Neural progenitor cell (in vitro differentiated cells): ENCODE measurements at regions not wholly inside any gene's neighbourhood (a gene's known extent, or its start where the extent isn't known, plus 50 kb on each side); places are given as distances from the start of the nearest gene placed in this dataset.

Experiments
- DNase-seq: peaks from one replicate; pipeline ENCODE4 v3.0.0-alpha.2; 2016; ENCODE audit warnings: low spot score
- H2AFZ ChIP-seq: fragments of 200-600 bp; sonication (generic); replicated peaks from 2 replicates; pipeline ENCODE4 v1.6.1; 2016; ENCODE audit warnings: antibody characterized with exemption
- H3F3A ChIP-seq: fragments of 200-600 bp; sonication (generic); 2 replicates; pipeline ENCODE4 v1.6.1; 2016; ENCODE audit warnings: antibody characterized with exemption, low read depth
- H3K27ac ChIP-seq: fragments of 200-600 bp; sonication (generic); 2 replicates; pipeline ENCODE4 v1.5.1; 2016; ENCODE audit warnings: mild to moderate bottlenecking
- H3K27me3 ChIP-seq: fragments of 200-600 bp; sonication (generic); 2 replicates; pipeline ENCODE4 v1.6.1; 2016; ENCODE audit warnings: mild to moderate bottlenecking, moderate library complexity
- H3K36me3 ChIP-seq: fragments of 200-600 bp; sonication (generic); 2 replicates; pipeline ENCODE4 v1.5.1; 2016
- H3K4me1 ChIP-seq: fragments of 200-600 bp; sonication (generic); 2 replicates; pipeline ENCODE4 v1.6.1; 2016; ENCODE audit warnings: mixed run types
- H3K4me2 ChIP-seq: fragments of 200-600 bp; sonication (generic); 2 replicates; pipeline ENCODE4 v1.6.1; 2016
- H3K4me3 ChIP-seq: fragments of 200-600 bp; sonication (generic); 2 replicates; pipeline ENCODE4 v1.5.1; 2016
- H3K79me2 ChIP-seq: fragments of 200-600 bp; sonication (generic); 2 replicates; pipeline ENCODE4 v1.6.1; 2016; ENCODE audit warnings: low read depth
- H3K9ac ChIP-seq: fragments of 200-600 bp; sonication (generic); 2 replicates; pipeline ENCODE4 v1.6.1; 2016
- H3K9me3 ChIP-seq: fragments of 200-600 bp; sonication (generic); 2 replicates; pipeline ENCODE4 v1.5.1; 2016; ENCODE audit warnings: low read depth
- H4K20me1 ChIP-seq: fragments of 200-600 bp; sonication (generic); 2 replicates; pipeline ENCODE4 v1.6.1; 2016; ENCODE audit warnings: low read depth
- H3K27ac Mint-ChIP-seq: 3 replicates; pipeline ENCODE4 v1.8.0; 2021; ENCODE audit warnings: mixed read lengths
- H3K27me3 Mint-ChIP-seq: 2 replicates; pipeline ENCODE4 v1.8.0; 2022; ENCODE audit warnings: low read depth, mild to moderate bottlenecking, inconsistent platforms, moderate library complexity, mixed read lengths; ENCODE audit not compliant: insufficient read depth
- H3K36me3 Mint-ChIP-seq: 3 replicates; pipeline ENCODE4 v1.8.0; 2021; ENCODE audit warnings: mixed read lengths
- H3K4me1 Mint-ChIP-seq: 3 replicates; pipeline ENCODE4 v1.8.0; 2021; ENCODE audit warnings: mixed read lengths
- H3K4me3 Mint-ChIP-seq: 3 replicates; pipeline ENCODE4 v1.8.0; 2021; ENCODE audit warnings: mild to moderate bottlenecking, moderate library complexity, mixed read lengths
- H3K9me3 Mint-ChIP-seq: 3 replicates; pipeline ENCODE4 v1.8.0; 2020; ENCODE audit warnings: mixed read lengths
- EZH2 ChIP-seq: fragments of 200-600 bp; sonication (generic); IDR thresholded peaks from 2 replicates; pipeline ENCODE4 v1.6.1; 2017; ENCODE audit warnings: antibody characterized with exemption, mild to moderate bottlenecking, moderate library complexity
- EZH2phosphoT487 ChIP-seq: fragments of 200-600 bp; sonication (generic); IDR thresholded peaks from 2 replicates; pipeline ENCODE4 v1.6.1; 2017; ENCODE audit warnings: antibody characterized with exemption
- TF ChIP-seq, protein P1 (sequence below): fragments of 200-600 bp; sonication (generic); IDR thresholded peaks from 2 replicates; pipeline ENCODE4 v1.5.1; 2017; ENCODE audit warnings: antibody characterized with exemption, mild to moderate bottlenecking

GRCh38 chr13:76425935-76426334, 460.3 kb downstream of the KCTD12 start:
- H3K9ac ChIP-seq, result no peak overlapping the region
- H4K20me1 ChIP-seq, result no peaks in the 10 kb centered on the region
- no peaks in the 10 kb centered on the region for H3K27me3 ChIP-seq
- DNase-seq, result no peak
- no peak overlapping the region for H3K27ac ChIP-seq
- TF ChIP-seq, protein P1, sequence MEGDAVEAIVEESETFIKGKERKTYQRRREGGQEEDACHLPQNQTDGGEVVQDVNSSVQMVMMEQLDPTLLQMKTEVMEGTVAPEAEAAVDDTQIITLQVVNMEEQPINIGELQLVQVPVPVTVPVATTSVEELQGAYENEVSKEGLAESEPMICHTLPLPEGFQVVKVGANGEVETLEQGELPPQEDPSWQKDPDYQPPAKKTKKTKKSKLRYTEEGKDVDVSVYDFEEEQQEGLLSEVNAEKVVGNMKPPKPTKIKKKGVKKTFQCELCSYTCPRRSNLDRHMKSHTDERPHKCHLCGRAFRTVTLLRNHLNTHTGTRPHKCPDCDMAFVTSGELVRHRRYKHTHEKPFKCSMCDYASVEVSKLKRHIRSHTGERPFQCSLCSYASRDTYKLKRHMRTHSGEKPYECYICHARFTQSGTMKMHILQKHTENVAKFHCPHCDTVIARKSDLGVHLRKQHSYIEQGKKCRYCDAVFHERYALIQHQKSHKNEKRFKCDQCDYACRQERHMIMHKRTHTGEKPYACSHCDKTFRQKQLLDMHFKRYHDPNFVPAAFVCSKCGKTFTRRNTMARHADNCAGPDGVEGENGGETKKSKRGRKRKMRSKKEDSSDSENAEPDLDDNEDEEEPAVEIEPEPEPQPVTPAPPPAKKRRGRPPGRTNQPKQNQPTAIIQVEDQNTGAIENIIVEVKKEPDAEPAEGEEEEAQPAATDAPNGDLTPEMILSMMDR, result no peak
- TF ChIP-seq EZH2phosphoT487, result no peak
- TF ChIP-seq EZH2, result no peak
- Mint-ChIP-seq H3K27me3 (no peaks in the 10 kb centered on the region), H3K4me1 (no peaks in the 10 kb centered on the region), H3K4me3 (no peak overlapping the region), H3K36me3 (no peaks in the 10 kb centered on the region), H3K9me3 (no peaks in the 10 kb centered on the region), H3K27ac (no peak overlapping the region)
- H3K4me2 ChIP-seq, result no peak overlapping the region
- H3K79me2 ChIP-seq, result no peaks in the 10 kb centered on the region
- no peak overlapping the region for H3K4me3 ChIP-seq
- H3K9me3 ChIP-seq, result no peaks in the 10 kb centered on the region
- no peak overlapping the region for H2AFZ ChIP-seq
- H3K36me3 ChIP-seq, result no peaks in the 10 kb centered on the region
- H3K4me1 ChIP-seq, result no peaks in the 10 kb centered on the region
- H3F3A ChIP-seq, result no peaks in the 10 kb centered on the region

DNA sequence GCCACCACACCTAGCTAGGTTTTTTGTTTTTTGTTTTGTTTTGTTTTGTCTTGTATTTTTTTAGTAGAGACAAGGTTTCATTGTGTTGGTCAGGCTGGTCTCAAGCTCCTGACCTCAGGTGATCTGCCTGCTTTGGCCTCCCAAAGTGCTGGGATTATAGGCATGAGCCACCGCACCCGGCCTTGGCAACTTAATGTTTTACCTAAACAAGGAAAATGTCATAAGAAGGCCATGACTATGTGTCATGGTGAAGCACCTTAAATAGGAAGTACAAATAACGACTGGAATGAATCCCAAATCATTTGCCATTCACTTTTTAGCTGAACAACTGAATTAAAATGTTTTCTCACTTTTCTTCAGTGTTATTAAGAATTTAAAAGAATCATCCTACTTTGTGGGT, 465.2 kb downstream of the KCTD12 start:
- H3K27ac Mint-ChIP-seq, result no peak overlapping the region

GRCh38 chr13:76418404-76418803, 467.8 kb downstream of the KCTD12 start:
- H3K79me2 ChIP-seq, result no peaks in the 10 kb centered on the region
- no peaks in the 10 kb centered on the region for H3F3A ChIP-seq
- Mint-ChIP-seq H3K27me3 (no peaks in the 10 kb centered on the region), H3K36me3 (no peaks in the 10 kb centered on the region), H3K27ac (no peak overlapping the region), H3K4me1 (peaks cover 3% of the 10 kb centered on the region), H3K9me3 (no peaks in the 10 kb centered on the region), H3K4me3 (no peak overlapping the region)
- H4K20me1 ChIP-seq, result no peaks in the 10 kb centered on the region
- H3K4me3 ChIP-seq, result no peak overlapping the region
- no peak overlapping the region for H3K9ac ChIP-seq
- no peak overlapping the region for H3K4me2 ChIP-seq
- H2AFZ ChIP-seq, result peak overlapping the region; percentile 37
- H3K9me3 ChIP-seq, result no peaks in the 10 kb centered on the region
- no peak overlapping the region for H3K27ac ChIP-seq
- H3K4me1 ChIP-seq, result no peaks in the 10 kb centered on the region
- TF ChIP-seq EZH2, result no peak
- TF ChIP-seq, protein P1, result no peak
- H3K36me3 ChIP-seq, result no peaks in the 10 kb centered on the region
- DNase-seq, result no peak
- H3K27me3 ChIP-seq, result no peaks in the 10 kb centered on the region

More for the DNA sequence above, 465.2 kb downstream of the KCTD12 start:
- TF ChIP-seq, protein P1, result no peak
- TF ChIP-seq EZH2 (no peak), EZH2phosphoT487 (no peak)
- Histone ChIP-seq H3K9me3 (no peaks in the 10 kb centered on the region), H4K20me1 (no peaks in the 10 kb centered on the region), H3F3A (no peaks in the 10 kb centered on the region), H3K27me3 (no peaks in the 10 kb centered on the region), H3K27ac (no peak overlapping the region), H3K4me3 (no peak overlapping the region), H3K4me2 (no peak overlapping the region), H3K36me3 (no peaks in the 10 kb centered on the region), H3K79me2 (no peaks in the 10 kb centered on the region), H2AFZ (no peak overlapping the region), H3K4me1 (no peaks in the 10 kb centered on the region), H3K9ac (no peak overlapping the region)
- peaks cover 3% of the 10 kb centered on the region for H3K4me1 Mint-ChIP-seq
- no peaks in the 10 kb centered on the region for H3K27me3 Mint-ChIP-seq
- H3K36me3 Mint-ChIP-seq, result no peaks in the 10 kb centered on the region
- H3K9me3 Mint-ChIP-seq, result no peaks in the 10 kb centered on the region
- H3K4me3 Mint-ChIP-seq, result no peak overlapping the region
- DNase-seq, result no peak

DNA sequence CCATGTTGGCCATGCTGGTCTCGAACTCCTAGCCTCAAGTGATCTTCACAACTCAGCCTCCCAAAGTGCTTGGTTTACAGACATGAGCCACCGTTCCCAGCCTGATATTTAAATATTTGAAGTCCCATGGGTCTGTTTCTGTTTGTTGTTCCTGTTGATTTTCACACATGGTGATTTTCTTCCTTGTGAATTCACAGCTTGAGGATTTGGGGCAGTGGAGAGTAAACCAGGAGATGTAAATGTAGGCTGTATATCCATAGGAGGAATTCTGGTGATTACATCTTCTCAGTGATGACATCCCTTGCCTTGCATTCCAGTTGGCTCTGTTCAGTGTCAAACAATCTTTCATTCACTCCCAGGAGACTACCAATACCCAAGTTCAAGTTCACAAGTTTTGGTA, 471.9 kb downstream of the KCTD12 start:
- Histone ChIP-seq H3K9ac (no peak overlapping the region), H3K79me2 (no peaks in the 10 kb centered on the region), H3K4me2 (no peak overlapping the region), H3K9me3 (no peaks in the 10 kb centered on the region), H4K20me1 (no peaks in the 10 kb centered on the region), H3K4me1 (no peaks in the 10 kb centered on the region), H3K4me3 (no peak overlapping the region), H3K36me3 (no peaks in the 10 kb centered on the region), H3F3A (no peaks in the 10 kb centered on the region), H2AFZ (no peak overlapping the region), H3K27ac (no peak overlapping the region), H3K27me3 (no peaks in the 10 kb centered on the region)
- TF ChIP-seq, protein P1, result no peak
- no peak for TF ChIP-seq EZH2phosphoT487
- no peak for TF ChIP-seq EZH2
- Mint-ChIP-seq H3K4me3 (no peak overlapping the region), H3K36me3 (no peaks in the 10 kb centered on the region), H3K27ac (no peak overlapping the region), H3K9me3 (no peaks in the 10 kb centered on the region), H3K27me3 (no peaks in the 10 kb centered on the region), H3K4me1 (peaks cover 6% of the 10 kb centered on the region)
- DNase-seq, result no peak
